GM12865 (cell line): ENCODE measurements at regions not wholly inside any gene's neighbourhood (a gene's known extent, or its start where the extent isn't known, plus 50 kb on each side); places are given as distances from the start of the nearest gene placed in this dataset.

ENCODE experiments used
- DNase-seq: peaks from one replicate; pipeline ENCODE4 v3.0.0; 2010; ENCODE audit warnings: low read depth
- H3K4me3 ChIP-seq: 2 replicates; pipeline ENCODE4 v1.5.1; 2011; ENCODE audit warnings: mild to moderate bottlenecking, low read depth, low read length, control low read depth
- TF ChIP-seq, protein P1 (sequence below): IDR thresholded peaks from 2 replicates; pipeline ENCODE4 v1.5.1; 2011; ENCODE audit warnings: low read length, control low read depth, low read depth, inconsistent platforms; ENCODE audit not compliant: insufficient read depth; ENCODE audit errors: missing control alignments

DNA sequence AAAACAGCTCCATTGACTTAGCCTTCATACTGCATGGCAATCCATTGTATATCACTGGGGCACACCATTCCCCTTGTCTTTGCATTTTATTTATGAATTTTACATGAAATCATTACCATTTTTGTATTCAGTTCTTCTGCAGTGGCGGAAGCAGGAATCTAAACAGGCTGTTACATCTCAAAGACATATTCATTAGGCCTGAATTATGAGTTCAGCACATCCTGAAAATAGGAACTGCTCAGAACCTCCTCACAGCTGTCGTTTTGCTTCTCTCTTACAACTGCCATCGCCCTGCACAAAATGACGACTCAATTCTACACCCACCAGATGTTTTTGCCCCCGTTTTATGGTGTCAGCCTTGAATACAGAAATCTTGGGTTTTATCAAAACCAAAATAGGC is 474.4 kb upstream of the MAGEB18 start:
- no peak for DNase-seq
- TF ChIP-seq, protein P1, sequence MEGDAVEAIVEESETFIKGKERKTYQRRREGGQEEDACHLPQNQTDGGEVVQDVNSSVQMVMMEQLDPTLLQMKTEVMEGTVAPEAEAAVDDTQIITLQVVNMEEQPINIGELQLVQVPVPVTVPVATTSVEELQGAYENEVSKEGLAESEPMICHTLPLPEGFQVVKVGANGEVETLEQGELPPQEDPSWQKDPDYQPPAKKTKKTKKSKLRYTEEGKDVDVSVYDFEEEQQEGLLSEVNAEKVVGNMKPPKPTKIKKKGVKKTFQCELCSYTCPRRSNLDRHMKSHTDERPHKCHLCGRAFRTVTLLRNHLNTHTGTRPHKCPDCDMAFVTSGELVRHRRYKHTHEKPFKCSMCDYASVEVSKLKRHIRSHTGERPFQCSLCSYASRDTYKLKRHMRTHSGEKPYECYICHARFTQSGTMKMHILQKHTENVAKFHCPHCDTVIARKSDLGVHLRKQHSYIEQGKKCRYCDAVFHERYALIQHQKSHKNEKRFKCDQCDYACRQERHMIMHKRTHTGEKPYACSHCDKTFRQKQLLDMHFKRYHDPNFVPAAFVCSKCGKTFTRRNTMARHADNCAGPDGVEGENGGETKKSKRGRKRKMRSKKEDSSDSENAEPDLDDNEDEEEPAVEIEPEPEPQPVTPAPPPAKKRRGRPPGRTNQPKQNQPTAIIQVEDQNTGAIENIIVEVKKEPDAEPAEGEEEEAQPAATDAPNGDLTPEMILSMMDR, result no peak
- H3K4me3 ChIP-seq, result no peak overlapping the region

DNA sequence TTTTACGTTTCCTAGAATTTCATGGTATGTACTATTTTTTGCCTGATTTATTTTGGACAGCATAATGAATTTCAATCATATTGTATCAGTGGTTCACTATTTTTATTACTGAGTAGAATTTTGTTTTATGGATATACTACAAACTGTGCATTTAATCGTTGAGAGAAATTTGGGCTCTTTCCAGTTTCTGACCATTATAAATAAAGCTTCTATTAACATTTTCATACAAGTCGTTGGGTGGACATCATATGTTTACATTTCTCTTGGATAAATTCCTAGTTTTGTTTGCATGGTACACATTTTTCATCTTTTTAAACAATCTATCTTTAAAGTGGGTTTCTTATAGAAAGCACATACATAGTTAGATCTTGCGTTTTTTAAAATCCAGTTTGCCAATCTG is 472.7 kb upstream of the MAGEB18 start:
- no peak overlapping the region for H3K4me3 ChIP-seq
- TF ChIP-seq, protein P1, result no peak
- DNase-seq, result no peak

DNA sequence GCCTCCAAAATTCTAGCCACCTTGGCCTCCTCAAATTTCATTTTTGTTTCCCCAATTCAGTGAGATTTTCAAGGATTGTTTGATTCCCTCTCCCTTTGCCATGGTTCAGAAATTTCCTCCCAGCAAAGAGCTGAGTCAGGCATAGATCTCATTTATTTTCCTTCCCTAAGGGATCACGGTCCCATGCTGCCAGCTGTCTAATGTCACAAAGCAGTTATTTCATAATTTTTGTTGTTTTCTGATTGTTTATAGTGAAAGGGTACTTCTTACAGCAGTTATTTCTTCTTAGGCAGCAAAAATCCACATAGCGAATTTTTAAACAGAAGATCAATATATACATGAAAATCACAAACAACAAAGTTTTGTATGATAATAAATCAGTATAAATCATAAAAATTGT is 470.5 kb upstream of the MAGEB18 start:
- TF ChIP-seq, protein P1, result no peak
- no peak for DNase-seq
- no peak overlapping the region for H3K4me3 ChIP-seq

DNA sequence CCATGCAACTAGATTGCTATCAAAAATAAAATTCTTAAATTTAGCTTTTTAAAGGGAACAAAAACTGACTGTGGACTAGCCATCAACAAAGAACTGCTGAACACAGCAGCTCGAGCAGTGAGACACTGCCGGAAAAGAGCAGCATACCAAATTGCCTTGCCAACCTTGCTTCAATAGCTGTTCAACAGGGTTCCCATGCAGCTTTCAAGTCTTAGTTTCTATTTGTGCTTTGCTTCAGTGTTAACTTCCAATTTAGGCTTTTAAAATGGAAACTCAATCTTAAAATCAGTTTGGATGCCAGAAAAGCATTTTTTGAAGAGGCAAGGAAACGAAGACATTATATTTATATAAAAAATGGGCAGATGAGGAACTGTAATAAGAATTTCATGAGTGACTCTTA is 463.4 kb upstream of the MAGEB18 start:
- no peak for DNase-seq
- H3K4me3 ChIP-seq, result no peak overlapping the region
- TF ChIP-seq, protein P1, result no peak

DNA sequence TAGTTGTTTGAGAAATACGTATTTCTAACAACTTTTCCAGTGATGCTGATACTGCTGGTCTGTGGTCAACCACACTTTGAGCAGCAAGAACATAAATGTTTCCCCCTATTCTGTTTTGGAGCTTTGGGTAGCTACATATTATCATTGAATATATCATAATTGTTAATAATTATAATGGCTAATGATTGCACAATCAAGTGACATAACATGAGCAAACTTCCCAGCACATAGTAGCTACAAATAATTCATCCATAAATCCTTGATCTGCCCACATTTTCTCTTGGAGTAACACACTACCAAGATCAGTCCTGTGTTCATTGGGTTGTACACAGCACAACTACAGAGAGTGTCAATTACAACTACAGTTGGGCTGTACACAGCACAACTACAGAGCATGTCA is 436.3 kb upstream of the MAGEB18 start:
- TF ChIP-seq, protein P1, result no peak
- no peak overlapping the region for H3K4me3 ChIP-seq
- DNase-seq, result no peak

DNA sequence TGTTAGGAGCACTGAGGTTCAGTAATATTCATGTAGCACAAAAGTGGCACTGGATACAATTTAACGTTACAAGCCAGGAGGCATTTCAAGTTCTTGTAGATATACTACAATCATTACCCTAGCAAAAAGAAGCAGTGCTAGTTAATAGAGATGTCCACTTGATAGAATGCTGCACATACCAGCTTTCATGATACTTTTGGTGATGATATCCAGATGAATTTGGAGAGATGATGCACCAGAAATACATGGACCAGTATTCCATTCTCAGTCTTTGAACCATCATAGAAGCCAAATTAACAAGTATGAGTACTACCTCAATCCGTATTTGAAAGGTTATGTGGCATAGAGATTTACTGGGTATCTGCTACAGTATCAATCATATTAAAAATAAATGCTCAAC is 421.0 kb upstream of the MAGEB18 start:
- DNase-seq, result no peak
- no peak overlapping the region for H3K4me3 ChIP-seq
- TF ChIP-seq, protein P1, result no peak

DNA sequence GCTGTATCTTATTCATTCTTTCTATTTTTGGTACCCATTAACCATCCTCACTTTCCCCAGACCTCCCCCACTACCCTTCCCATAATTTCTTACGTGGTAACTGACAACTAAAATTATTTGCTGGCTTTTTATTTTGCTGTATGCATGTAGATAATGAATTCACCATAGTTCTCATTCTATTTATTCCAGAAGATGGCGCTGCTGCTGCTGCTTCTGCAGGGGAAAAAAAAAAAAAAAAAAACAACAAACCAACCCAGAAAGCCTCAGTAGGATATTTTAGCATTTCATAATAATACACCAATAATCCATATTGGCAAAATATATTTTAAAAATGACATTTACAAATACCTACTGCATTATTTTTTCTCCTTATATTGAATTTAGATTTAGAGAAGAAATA is 416.6 kb upstream of the MAGEB18 start:
- TF ChIP-seq, protein P1, result no peak
- no peak overlapping the region for H3K4me3 ChIP-seq
- DNase-seq, result peak; percentile 0
